Breast epithelium (tissue), 3 donors: ENCODE measurements at regions not wholly inside any gene's neighbourhood (a gene's known extent, or its start where the extent isn't known, plus 50 kb on each side); places are given as distances from the start of the nearest gene placed in this dataset.

ENCODE experiments used
- CTCF ChIP-seq, 3 donors: fragments of 450-650 bp; IDR thresholded peaks; one replicate each; pipeline ENCODE4 v1.5.1; 2016 to 2017; ENCODE audit warnings: antibody characterized with exemption in 3 of 3, mild to moderate bottlenecking in 3 of 3, moderate library complexity in 3 of 3
- POLR2A ChIP-seq: fragments of 450-650 bp; IDR thresholded peaks from one replicate; pipeline ENCODE4 v1.6.1; 2016; ENCODE audit warnings: antibody characterized with exemption, mild to moderate bottlenecking, moderate library complexity
- POLR2AphosphoS5 ChIP-seq, 3 donors: sonication (generic); formaldehyde crosslinking; IDR thresholded peaks; one replicate each; pipeline ENCODE4 v1.6.1; 2017; ENCODE audit warnings: antibody characterized with exemption in 3 of 3

GRCh38 chr3:152729906-152730305 lies 105.0 kb upstream of the P2RY1 start:
- no peak for TF ChIP-seq POLR2A
- TF ChIP-seq CTCF (IDR thresholded peaks at IDR 0.05) = no peak
- no peak for TF ChIP-seq POLR2AphosphoS5 (IDR thresholded peaks at IDR 0.05)
